ENCODE measurements at regions not wholly inside any gene's neighbourhood (a gene's known extent, or its start where the extent isn't known, plus 50 kb on each side); places are given as distances from the start of the nearest gene placed in this dataset.

DNA sequence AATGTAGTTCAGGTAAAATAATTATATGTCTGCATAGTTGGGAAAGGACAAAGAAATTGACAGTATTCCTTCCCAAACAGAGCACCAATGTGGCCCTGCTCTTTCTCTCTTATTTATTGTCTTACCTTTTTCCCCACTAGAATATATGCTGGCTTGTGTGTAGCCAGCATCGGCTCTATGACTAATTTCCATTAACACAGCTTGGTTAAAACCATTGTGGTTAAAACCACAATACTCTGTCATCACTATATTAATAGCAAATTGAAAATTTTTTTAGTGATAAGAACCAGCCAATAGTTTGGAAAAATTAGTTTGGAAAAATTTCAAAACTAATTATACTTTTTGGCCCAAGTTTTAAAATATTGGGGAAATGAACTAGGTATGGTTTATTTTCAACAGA, 535.1 kb downstream of the UTRN start (continued):
- TF ChIP-seq, protein P1, sequence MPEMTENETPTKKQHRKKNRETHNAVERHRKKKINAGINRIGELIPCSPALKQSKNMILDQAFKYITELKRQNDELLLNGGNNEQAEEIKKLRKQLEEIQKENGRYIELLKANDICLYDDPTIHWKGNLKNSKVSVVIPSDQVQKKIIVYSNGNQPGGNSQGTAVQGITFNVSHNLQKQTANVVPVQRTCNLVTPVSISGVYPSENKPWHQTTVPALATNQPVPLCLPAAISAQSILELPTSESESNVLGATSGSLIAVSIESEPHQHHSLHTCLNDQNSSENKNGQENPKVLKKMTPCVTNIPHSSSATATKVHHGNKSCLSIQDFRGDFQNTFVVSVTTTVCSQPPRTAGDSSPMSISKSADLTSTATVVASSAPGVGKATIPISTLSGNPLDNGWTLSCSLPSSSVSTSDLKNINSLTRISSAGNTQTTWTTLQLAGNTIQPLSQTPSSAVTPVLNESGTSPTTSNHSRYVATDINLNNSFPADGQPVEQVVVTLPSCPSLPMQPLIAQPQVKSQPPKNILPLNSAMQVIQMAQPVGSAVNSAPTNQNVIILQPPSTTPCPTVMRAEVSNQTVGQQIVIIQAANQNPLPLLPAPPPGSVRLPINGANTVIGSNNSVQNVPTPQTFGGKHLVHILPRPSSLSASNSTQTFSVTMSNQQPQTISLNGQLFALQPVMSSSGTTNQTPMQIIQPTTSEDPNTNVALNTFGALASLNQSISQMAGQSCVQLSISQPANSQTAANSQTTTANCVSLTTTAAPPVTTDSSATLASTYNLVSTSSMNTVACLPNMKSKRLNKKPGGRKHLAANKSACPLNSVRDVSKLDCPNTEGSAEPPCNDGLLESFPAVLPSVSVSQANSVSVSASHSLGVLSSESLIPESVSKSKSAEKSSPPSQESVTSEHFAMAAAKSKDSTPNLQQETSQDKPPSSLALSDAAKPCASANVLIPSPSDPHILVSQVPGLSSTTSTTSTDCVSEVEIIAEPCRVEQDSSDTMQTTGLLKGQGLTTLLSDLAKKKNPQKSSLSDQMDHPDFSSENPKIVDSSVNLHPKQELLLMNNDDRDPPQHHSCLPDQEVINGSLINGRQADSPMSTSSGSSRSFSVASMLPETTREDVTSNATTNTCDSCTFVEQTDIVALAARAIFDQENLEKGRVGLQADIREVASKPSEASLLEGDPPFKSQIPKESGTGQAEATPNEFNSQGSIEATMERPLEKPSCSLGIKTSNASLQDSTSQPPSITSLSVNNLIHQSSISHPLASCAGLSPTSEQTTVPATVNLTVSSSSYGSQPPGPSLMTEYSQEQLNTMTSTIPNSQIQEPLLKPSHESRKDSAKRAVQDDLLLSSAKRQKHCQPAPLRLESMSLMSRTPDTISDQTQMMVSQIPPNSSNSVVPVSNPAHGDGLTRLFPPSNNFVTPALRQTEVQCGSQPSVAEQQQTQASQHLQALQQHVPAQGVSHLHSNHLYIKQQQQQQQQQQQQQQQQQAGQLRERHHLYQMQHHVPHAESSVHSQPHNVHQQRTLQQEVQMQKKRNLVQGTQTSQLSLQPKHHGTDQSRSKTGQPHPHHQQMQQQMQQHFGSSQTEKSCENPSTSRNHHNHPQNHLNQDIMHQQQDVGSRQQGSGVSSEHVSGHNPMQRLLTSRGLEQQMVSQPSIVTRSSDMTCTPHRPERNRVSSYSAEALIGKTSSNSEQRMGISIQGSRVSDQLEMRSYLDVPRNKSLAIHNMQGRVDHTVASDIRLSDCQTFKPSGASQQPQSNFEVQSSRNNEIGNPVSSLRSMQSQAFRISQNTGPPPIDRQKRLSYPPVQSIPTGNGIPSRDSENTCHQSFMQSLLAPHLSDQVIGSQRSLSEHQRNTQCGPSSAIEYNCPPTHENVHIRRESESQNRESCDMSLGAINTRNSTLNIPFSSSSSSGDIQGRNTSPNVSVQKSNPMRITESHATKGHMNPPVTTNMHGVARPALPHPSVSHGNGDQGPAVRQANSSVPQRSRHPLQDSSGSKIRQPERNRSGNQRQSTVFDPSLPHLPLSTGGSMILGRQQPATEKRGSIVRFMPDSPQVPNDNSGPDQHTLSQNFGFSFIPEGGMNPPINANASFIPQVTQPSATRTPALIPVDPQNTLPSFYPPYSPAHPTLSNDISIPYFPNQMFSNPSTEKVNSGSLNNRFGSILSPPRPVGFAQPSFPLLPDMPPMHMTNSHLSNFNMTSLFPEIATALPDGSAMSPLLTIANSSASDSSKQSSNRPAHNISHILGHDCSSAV (CRISPR knock-in tag; IDR thresholded peaks at IDR 0.05; ENCODE audit: borderline replicate concordance): no peak
- TF ChIP-seq, protein P2, sequence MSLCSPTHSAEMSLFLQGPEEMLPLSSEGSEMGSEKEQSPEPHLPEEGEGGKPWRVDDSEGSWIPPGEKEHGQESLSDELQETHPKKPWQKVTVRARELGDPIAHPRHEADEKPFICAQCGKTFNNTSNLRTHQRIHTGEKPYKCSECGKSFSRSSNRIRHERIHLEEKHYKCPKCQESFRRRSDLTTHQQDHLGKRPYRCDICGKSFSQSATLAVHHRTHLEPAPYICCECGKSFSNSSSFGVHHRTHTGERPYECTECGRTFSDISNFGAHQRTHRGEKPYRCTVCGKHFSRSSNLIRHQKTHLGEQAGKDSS (CRISPR knock-in tag; IDR thresholded peaks at IDR 0.05; ENCODE audit: borderline replicate concordance, low read depth): no peak
- TF ChIP-seq, protein P3, sequence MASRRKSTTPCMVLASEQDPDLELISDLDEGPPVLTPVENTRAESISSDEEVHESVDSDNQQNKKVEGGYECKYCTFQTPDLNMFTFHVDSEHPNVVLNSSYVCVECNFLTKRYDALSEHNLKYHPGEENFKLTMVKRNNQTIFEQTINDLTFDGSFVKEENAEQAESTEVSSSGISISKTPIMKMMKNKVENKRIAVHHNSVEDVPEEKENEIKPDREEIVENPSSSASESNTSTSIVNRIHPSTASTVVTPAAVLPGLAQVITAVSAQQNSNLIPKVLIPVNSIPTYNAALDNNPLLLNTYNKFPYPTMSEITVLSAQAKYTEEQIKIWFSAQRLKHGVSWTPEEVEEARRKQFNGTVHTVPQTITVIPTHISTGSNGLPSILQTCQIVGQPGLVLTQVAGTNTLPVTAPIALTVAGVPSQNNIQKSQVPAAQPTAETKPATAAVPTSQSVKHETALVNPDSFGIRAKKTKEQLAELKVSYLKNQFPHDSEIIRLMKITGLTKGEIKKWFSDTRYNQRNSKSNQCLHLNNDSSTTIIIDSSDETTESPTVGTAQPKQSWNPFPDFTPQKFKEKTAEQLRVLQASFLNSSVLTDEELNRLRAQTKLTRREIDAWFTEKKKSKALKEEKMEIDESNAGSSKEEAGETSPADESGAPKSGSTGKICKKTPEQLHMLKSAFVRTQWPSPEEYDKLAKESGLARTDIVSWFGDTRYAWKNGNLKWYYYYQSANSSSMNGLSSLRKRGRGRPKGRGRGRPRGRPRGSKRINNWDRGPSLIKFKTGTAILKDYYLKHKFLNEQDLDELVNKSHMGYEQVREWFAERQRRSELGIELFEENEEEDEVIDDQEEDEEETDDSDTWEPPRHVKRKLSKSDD (CRISPR knock-in tag; IDR thresholded peaks at IDR 0.05; ENCODE audit: low read depth): no peak
- no peak for TF ChIP-seq AKAP8 (CRISPR knock-in tag; IDR thresholded peaks at IDR 0.05)

Measured in HepG2 (cell line).